Ishikawa (cell line): ENCODE measurements at regions not wholly inside any gene's neighbourhood (a gene's known extent, or its start where the extent isn't known, plus 50 kb on each side); places are given as distances from the start of the nearest gene placed in this dataset.

Experiments used
- CEBPB ChIP-seq: IDR thresholded peaks from 2 replicates; pipeline ENCODE4 v1.6.1; 2012
- CREB1 ChIP-seq: IDR thresholded peaks from 2 replicates; pipeline ENCODE4 v1.6.1; 2012; ENCODE audit warnings: low read depth
- EGR1 ChIP-seq: IDR thresholded peaks from 2 replicates; pipeline ENCODE4 v1.6.1; 2012
- EP300 ChIP-seq: IDR thresholded peaks from 2 replicates; pipeline ENCODE4 v1.6.1; 2012; ENCODE audit warnings: borderline replicate concordance
- NFIC ChIP-seq: IDR thresholded peaks from 2 replicates; pipeline ENCODE4 v1.6.1; 2012
- RAD21 ChIP-seq: IDR thresholded peaks from 2 replicates; pipeline ENCODE4 v1.6.1; 2012; ENCODE audit warnings: low read depth
- TAF1 ChIP-seq: IDR thresholded peaks from 2 replicates; pipeline ENCODE4 v1.6.1; 2012; ENCODE audit warnings: low read depth, mild to moderate bottlenecking
- TCF12 ChIP-seq: IDR thresholded peaks from 2 replicates; pipeline ENCODE4 v1.6.1; 2012; ENCODE audit warnings: low read depth
- YY1 ChIP-seq: IDR thresholded peaks from 2 replicates; pipeline ENCODE4 v1.6.1; 2012; ENCODE audit warnings: low read depth
- TF ChIP-seq, protein P1 (sequence below): IDR thresholded peaks from 2 replicates; pipeline ENCODE4 v1.6.1; 2012
- TF ChIP-seq, protein P2 (sequence below): IDR thresholded peaks from 2 replicates; pipeline ENCODE4 v1.6.1; 2012; ENCODE audit warnings: low read depth, mild to moderate bottlenecking
- TF ChIP-seq, protein P3 (sequence below): IDR thresholded peaks from 2 replicates; pipeline ENCODE4 v1.6.1; 2012

DNA sequence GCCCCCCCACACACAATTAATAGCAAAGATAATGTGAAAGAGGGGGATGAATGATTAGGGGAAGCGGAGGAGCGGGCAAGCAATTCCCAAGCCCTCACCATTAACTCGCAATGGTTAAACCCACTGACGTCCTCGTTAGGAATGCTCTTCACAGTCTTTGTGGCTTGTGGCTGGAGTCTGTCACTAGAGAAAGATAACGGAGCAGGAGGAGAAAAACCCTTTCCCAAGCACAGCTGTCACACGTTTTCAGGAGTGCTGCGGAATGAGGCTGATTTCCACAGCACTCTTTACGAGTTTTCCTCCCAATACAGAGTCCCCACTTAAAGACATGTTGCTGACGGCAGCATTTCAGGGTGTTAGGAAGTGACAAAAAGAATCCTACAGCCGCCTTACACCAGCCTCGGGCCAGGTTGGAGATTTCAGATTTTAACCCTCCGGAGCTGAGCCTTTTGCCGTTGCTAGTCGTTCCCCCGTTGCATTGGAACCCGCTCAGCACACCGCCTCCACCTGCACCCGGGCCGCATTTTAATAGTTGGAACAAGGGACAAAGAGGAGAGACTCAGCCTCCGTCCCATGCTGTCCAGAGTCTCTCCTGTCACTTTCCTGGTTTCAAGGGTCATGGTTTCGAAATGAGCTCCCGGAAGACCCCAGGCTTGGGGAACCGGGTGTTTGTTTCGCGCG, 92.2 kb downstream of the GEMIN8 start:
- no peak for TF ChIP-seq TAF1
- TF ChIP-seq, protein P1, sequence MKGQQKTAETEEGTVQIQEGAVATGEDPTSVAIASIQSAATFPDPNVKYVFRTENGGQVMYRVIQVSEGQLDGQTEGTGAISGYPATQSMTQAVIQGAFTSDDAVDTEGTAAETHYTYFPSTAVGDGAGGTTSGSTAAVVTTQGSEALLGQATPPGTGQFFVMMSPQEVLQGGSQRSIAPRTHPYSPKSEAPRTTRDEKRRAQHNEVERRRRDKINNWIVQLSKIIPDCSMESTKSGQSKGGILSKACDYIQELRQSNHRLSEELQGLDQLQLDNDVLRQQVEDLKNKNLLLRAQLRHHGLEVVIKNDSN: no peak
- no peak for TF ChIP-seq NFIC
- no peak for TF ChIP-seq YY1
- TF ChIP-seq EP300: no peak
- TF ChIP-seq EGR1: no peak
- TF ChIP-seq CEBPB: no peak
- TF ChIP-seq, protein P2, sequence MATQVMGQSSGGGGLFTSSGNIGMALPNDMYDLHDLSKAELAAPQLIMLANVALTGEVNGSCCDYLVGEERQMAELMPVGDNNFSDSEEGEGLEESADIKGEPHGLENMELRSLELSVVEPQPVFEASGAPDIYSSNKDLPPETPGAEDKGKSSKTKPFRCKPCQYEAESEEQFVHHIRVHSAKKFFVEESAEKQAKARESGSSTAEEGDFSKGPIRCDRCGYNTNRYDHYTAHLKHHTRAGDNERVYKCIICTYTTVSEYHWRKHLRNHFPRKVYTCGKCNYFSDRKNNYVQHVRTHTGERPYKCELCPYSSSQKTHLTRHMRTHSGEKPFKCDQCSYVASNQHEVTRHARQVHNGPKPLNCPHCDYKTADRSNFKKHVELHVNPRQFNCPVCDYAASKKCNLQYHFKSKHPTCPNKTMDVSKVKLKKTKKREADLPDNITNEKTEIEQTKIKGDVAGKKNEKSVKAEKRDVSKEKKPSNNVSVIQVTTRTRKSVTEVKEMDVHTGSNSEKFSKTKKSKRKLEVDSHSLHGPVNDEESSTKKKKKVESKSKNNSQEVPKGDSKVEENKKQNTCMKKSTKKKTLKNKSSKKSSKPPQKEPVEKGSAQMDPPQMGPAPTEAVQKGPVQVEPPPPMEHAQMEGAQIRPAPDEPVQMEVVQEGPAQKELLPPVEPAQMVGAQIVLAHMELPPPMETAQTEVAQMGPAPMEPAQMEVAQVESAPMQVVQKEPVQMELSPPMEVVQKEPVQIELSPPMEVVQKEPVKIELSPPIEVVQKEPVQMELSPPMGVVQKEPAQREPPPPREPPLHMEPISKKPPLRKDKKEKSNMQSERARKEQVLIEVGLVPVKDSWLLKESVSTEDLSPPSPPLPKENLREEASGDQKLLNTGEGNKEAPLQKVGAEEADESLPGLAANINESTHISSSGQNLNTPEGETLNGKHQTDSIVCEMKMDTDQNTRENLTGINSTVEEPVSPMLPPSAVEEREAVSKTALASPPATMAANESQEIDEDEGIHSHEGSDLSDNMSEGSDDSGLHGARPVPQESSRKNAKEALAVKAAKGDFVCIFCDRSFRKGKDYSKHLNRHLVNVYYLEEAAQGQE: no peak
- TF ChIP-seq, protein P3, sequence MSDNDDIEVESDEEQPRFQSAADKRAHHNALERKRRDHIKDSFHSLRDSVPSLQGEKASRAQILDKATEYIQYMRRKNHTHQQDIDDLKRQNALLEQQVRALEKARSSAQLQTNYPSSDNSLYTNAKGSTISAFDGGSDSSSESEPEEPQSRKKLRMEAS: no peak
- no peak for TF ChIP-seq CREB1
- TF ChIP-seq RAD21: no peak
- no peak for TF ChIP-seq TCF12
